Suprapubic skin (tissue), 4 donors: ENCODE measurements at regions not wholly inside any gene's neighbourhood (a gene's known extent, or its start where the extent isn't known, plus 50 kb on each side); places are given as distances from the start of the nearest gene placed in this dataset.
A peak's percentile ranks its signal among the peaks of the same experiment; 100 is the strongest.

ENCODE experiments used
- DNase-seq, 2 donors: peaks; one replicate each; pipeline ENCODE4 v3.0.0-alpha.2; 2019; ENCODE audit warnings: low spot score in 2 of 2
- H3K27ac ChIP-seq: fragments of 200-600 bp; sonication (generic); one replicate; pipeline ENCODE4 v1.5.1; 2019
- H3K27me3 ChIP-seq: fragments of 200-600 bp; sonication (generic); one replicate; pipeline ENCODE4 v1.5.1; 2019
- H3K36me3 ChIP-seq: fragments of 200-600 bp; sonication (generic); one replicate; pipeline ENCODE4 v1.5.1; 2019
- H3K4me1 ChIP-seq: fragments of 200-600 bp; sonication (generic); one replicate; pipeline ENCODE4 v1.5.1; 2019
- H3K4me3 ChIP-seq: fragments of 200-600 bp; sonication (generic); one replicate; pipeline ENCODE4 v1.5.1; 2019; ENCODE audit warnings: mild to moderate bottlenecking
- H3K9me3 ChIP-seq: fragments of 200-600 bp; sonication (generic); one replicate; pipeline ENCODE4 v1.5.1; 2019
- CTCF ChIP-seq, 2 donors: fragments of 200-600 bp in 1 of 2; fragments of 450-650 bp in 1 of 2; sonication (generic) in 1 of 2; IDR thresholded peaks; one replicate each; pipeline ENCODE4 v1.5.1; 2016 to 2019; ENCODE audit warnings: antibody characterized with exemption in 2 of 2, mild to moderate bottlenecking in 1 of 2, moderate library complexity in 1 of 2
- EP300 ChIP-seq: sonication (generic); formaldehyde crosslinking; IDR thresholded peaks from one replicate; pipeline ENCODE4 v1.6.1; 2017; ENCODE audit warnings: antibody characterized with exemption
- POLR2A ChIP-seq, 2 donors: fragments of 450-650 bp; IDR thresholded peaks; one replicate each; pipeline ENCODE4 v1.6.1; 2017; ENCODE audit warnings: antibody characterized with exemption in 2 of 2, mild to moderate bottlenecking in 2 of 2, moderate library complexity in 2 of 2
- POLR2AphosphoS5 ChIP-seq, 3 donors: sonication (generic); formaldehyde crosslinking; IDR thresholded peaks; one replicate each; pipeline ENCODE4 v1.6.1; 2017; ENCODE audit warnings: antibody characterized with exemption in 3 of 3
- WGBS: methylation state at CpG from one replicate; pipeline ENCODE4 v1.1.5; 2018; 5-methylcytosine and 5-hydroxymethylcytosine counted together

GRCh38 chr1:240691501-240691900 is 79.5 kb upstream of the GREM2 start:
- 56% methylated on average over 5 of the region's 5 CpGs for WGBS
- DNase-seq = no peak
- H3K27me3 ChIP-seq = no peaks in the 10 kb centered on the region
- H3K4me3 ChIP-seq = no peak overlapping the region
- H3K4me1 ChIP-seq = no peaks in the 10 kb centered on the region
- TF ChIP-seq EP300 = no peak
- no peak for TF ChIP-seq POLR2AphosphoS5 (IDR thresholded peaks at IDR 0.05)
- no peak for TF ChIP-seq CTCF (IDR thresholded peaks at IDR 0.05)
- TF ChIP-seq POLR2A (IDR thresholded peaks at IDR 0.05) = no peak
- H3K9me3 ChIP-seq = no peaks in the 10 kb centered on the region
- H3K36me3 ChIP-seq = no peaks in the 10 kb centered on the region
- H3K27ac ChIP-seq = no peak overlapping the region

- DNase-seq = no peak
- TF ChIP-seq POLR2A (IDR thresholded peaks at IDR 0.05) = no peak
- no peak for TF ChIP-seq CTCF (IDR thresholded peaks at IDR 0.05)
- TF ChIP-seq EP300 = no peak
- no peak for TF ChIP-seq POLR2AphosphoS5 (IDR thresholded peaks at IDR 0.05)
- Histone ChIP-seq H3K9me3 (no peaks in the 10 kb centered on the region), H3K36me3 (no peaks in the 10 kb centered on the region), H3K4me1 (no peaks in the 10 kb centered on the region), H3K4me3 (no peak overlapping the region), H3K27me3 (no peaks in the 10 kb centered on the region), H3K27ac (no peak overlapping the region)
- 35% methylated on average over 4 of the region's 4 CpGs for WGBS
Observed at GRCh38 chr1:240687820-240688219, 75.9 kb upstream of the GREM2 start.

- H3K9me3 ChIP-seq = no peaks in the 10 kb centered on the region
- no peaks in the 10 kb centered on the region for H3K36me3 ChIP-seq
- WGBS = 68% methylated on average over 9 of the region's 9 CpGs
- peak; percentile 74 to 82 for DNase-seq
- H3K27me3 ChIP-seq = no peaks in the 10 kb centered on the region
- H3K27ac ChIP-seq = peak overlapping the region; percentile 29
- H3K4me3 ChIP-seq = no peak overlapping the region
- no peaks in the 10 kb centered on the region for H3K4me1 ChIP-seq
- TF ChIP-seq POLR2A (IDR thresholded peaks at IDR 0.05) (no peak), CTCF (IDR thresholded peaks at IDR 0.05) (no peak), POLR2AphosphoS5 (IDR thresholded peaks at IDR 0.05) (no peak), EP300 (no peak)
Observed at GRCh38 chr1:240683576-240683975, 71.6 kb upstream of the GREM2 start.

- no peak overlapping the region for H3K27ac ChIP-seq
- DNase-seq = no peak
- TF ChIP-seq CTCF (IDR thresholded peaks at IDR 0.05) (no peak), EP300 (no peak), POLR2A (IDR thresholded peaks at IDR 0.05) (no peak), POLR2AphosphoS5 (IDR thresholded peaks at IDR 0.05) (no peak)
- no peak overlapping the region for H3K4me3 ChIP-seq
- no peaks in the 10 kb centered on the region for H3K27me3 ChIP-seq
- no peaks in the 10 kb centered on the region for H3K36me3 ChIP-seq
- H3K4me1 ChIP-seq = no peaks in the 10 kb centered on the region
- WGBS = 83% methylated on average over 10 of the region's 10 CpGs
- no peaks in the 10 kb centered on the region for H3K9me3 ChIP-seq
Observed at GRCh38 chr1:240682859-240683242, 70.9 kb upstream of the GREM2 start.

- Histone ChIP-seq H3K4me1 (no peaks in the 10 kb centered on the region), H3K27me3 (no peaks in the 10 kb centered on the region), H3K36me3 (no peaks in the 10 kb centered on the region), H3K9me3 (no peaks in the 10 kb centered on the region), H3K27ac (no peak overlapping the region), H3K4me3 (no peak overlapping the region)
- no peak for TF ChIP-seq CTCF (IDR thresholded peaks at IDR 0.05)
- DNase-seq = no peak
- WGBS = 57% methylated on average over 6 of the region's 6 CpGs
Observed at GRCh38 chr1:240682166-240682858, 70.4 kb upstream of the GREM2 start.
